Activated CD4-positive, alpha-beta memory T cell treated with anti-CD3 and anti-CD28 coated beads, Interleukin-2, amount 10 ng/mL, durations not matched to agents 7 days and 5 days (primary cell): ENCODE measurements at regions not wholly inside any gene's neighbourhood (a gene's known extent, or its start where the extent isn't known, plus 50 kb on each side); places are given as distances from the start of the nearest gene placed in this dataset.
"Not testable (repeated sequence)": the region's sequence is repeated elsewhere in the genome, so short reads cannot be mapped to it uniquely, and the experiment has no call there.

Source experiments
- CTCF ChIA-PET: fragments of 350-600 bp; sonication (Branson Sonifier 250); formaldehyde crosslinking; loops from one replicate; lab custom pipeline; 2021; ENCODE audit warnings: antibody characterized with exemption, inconsistent platforms; lab: Charles Lee
- POLR2A ChIA-PET: fragments of 350-600 bp; sonication (Branson Sonifier 250); formaldehyde crosslinking; loops from one replicate; lab custom pipeline; 2021; ENCODE audit warnings: antibody characterized with exemption; lab: Charles Lee
- DNase-seq: peaks from one replicate; pipeline ENCODE4 v3.0.0-alpha.2; 2020
- H3K27ac Mint-ChIP-seq: one replicate; pipeline ENCODE4 v1.8.0; 2021; ENCODE audit warnings: mild to moderate bottlenecking, mixed read lengths
- H3K27me3 Mint-ChIP-seq: one replicate; pipeline ENCODE4 v1.8.0; 2021; ENCODE audit warnings: mixed read lengths
- H3K36me3 Mint-ChIP-seq: one replicate; pipeline ENCODE4 v1.8.0; 2021; ENCODE audit warnings: low read depth, mixed read lengths
- H3K4me1 Mint-ChIP-seq: one replicate; pipeline ENCODE4 v1.8.0; 2021; ENCODE audit warnings: mixed read lengths
- H3K4me3 Mint-ChIP-seq: one replicate; pipeline ENCODE4 v1.8.0; 2021; ENCODE audit warnings: mild to moderate bottlenecking, mixed read lengths
- H3K9me3 Mint-ChIP-seq: one replicate; pipeline ENCODE4 v1.8.0; 2021; ENCODE audit warnings: mixed read lengths

- Mint-ChIP-seq H3K27ac (no peak overlapping the region), H3K9me3 (peaks cover 9% of the 10 kb centered on the region), H3K27me3 (no peaks in the 10 kb centered on the region), H3K4me3 (no peak overlapping the region), H3K36me3 (no peaks in the 10 kb centered on the region), H3K4me1 (no peaks in the 10 kb centered on the region)
- POLR2A ChIA-PET, result no interaction called here
- CTCF ChIA-PET, result no interaction called here
- no peak for DNase-seq
These were observed 1668.7 kb upstream of the PCDH7 start for GRCh38 chr4:29051381-29051965.

GRCh38 chr4:29052266-29052665 is 1667.9 kb upstream of the PCDH7 start:
- no peak for DNase-seq
- POLR2A ChIA-PET, result no interaction called here
- no peaks in the 10 kb centered on the region for H3K36me3 Mint-ChIP-seq
- no peaks in the 10 kb centered on the region for H3K4me1 Mint-ChIP-seq
- no peak overlapping the region for H3K27ac Mint-ChIP-seq
- CTCF ChIA-PET, result no interaction called here
- no peaks in the 10 kb centered on the region for H3K27me3 Mint-ChIP-seq
- no peak overlapping the region for H3K4me3 Mint-ChIP-seq
- peaks cover 6% of the 10 kb centered on the region for H3K9me3 Mint-ChIP-seq

GRCh38 chr4:29058531-29058930 is 1661.6 kb upstream of the PCDH7 start:
- ChIA-PET POLR2A (no interaction called here), CTCF (no interaction called here)
- H3K4me1 Mint-ChIP-seq, result no peaks in the 10 kb centered on the region
- H3K27ac Mint-ChIP-seq, result no peak overlapping the region
- H3K9me3 Mint-ChIP-seq, result peaks cover 8% of the 10 kb centered on the region
- H3K36me3 Mint-ChIP-seq, result no peaks in the 10 kb centered on the region
- no peak for DNase-seq
- no peaks in the 10 kb centered on the region for H3K27me3 Mint-ChIP-seq
- no peak overlapping the region for H3K4me3 Mint-ChIP-seq

GRCh38 chr4:29066861-29067260 is 1653.3 kb upstream of the PCDH7 start:
- Mint-ChIP-seq H3K27me3 (no peaks in the 10 kb centered on the region), H3K4me3 (no peak overlapping the region), H3K27ac (no peak overlapping the region), H3K4me1 (no peaks in the 10 kb centered on the region), H3K9me3 (peaks cover 6% of the 10 kb centered on the region), H3K36me3 (no peaks in the 10 kb centered on the region)
- DNase-seq, result no peak
- ChIA-PET CTCF (no interaction called here), POLR2A (no interaction called here)

- no peak for DNase-seq
- Mint-ChIP-seq H3K27ac (no peak overlapping the region), H3K4me3 (no peak overlapping the region), H3K9me3 (peaks cover 10% of the 10 kb centered on the region), H3K27me3 (no peaks in the 10 kb centered on the region), H3K36me3 (no peaks in the 10 kb centered on the region), H3K4me1 (no peaks in the 10 kb centered on the region)
- ChIA-PET POLR2A (no interaction called here), CTCF (no interaction called here)
These were observed 1646.6 kb upstream of the PCDH7 start for GRCh38 chr4:29073571-29073970.

- Mint-ChIP-seq H3K27ac (no peak overlapping the region), H3K36me3 (no peaks in the 10 kb centered on the region), H3K27me3 (no peaks in the 10 kb centered on the region), H3K9me3 (peaks cover 6% of the 10 kb centered on the region), H3K4me1 (no peaks in the 10 kb centered on the region), H3K4me3 (no peak overlapping the region)
- ChIA-PET POLR2A (no interaction called here), CTCF (no interaction called here)
- no peak for DNase-seq
These were observed 1644.8 kb upstream of the PCDH7 start for GRCh38 chr4:29075366-29075765.

- no peak for DNase-seq
- H3K27ac Mint-ChIP-seq, result no peak overlapping the region
- H3K36me3 Mint-ChIP-seq, result no peaks in the 10 kb centered on the region
- ChIA-PET POLR2A (no interaction called here), CTCF (no interaction called here)
- no peaks in the 10 kb centered on the region for H3K27me3 Mint-ChIP-seq
- no peaks in the 10 kb centered on the region for H3K9me3 Mint-ChIP-seq
- H3K4me1 Mint-ChIP-seq, result no peaks in the 10 kb centered on the region
- H3K4me3 Mint-ChIP-seq, result no peak overlapping the region
These were observed 1640.9 kb upstream of the PCDH7 start for GRCh38 chr4:29079260-29079659.

GRCh38 chr4:29081234-29081955 is 1638.8 kb upstream of the PCDH7 start:
- peaks cover 4% of the 10 kb centered on the region for H3K9me3 Mint-ChIP-seq
- CTCF ChIA-PET, result no interaction called here

GRCh38 chr4:29082684-29083083 is 1637.5 kb upstream of the PCDH7 start:
- DNase-seq, result no peak
- Mint-ChIP-seq H3K4me3 (no peak overlapping the region), H3K27me3 (no peaks in the 10 kb centered on the region), H3K36me3 (no peaks in the 10 kb centered on the region), H3K27ac (no peak overlapping the region), H3K4me1 (no peaks in the 10 kb centered on the region), H3K9me3 (peaks cover 4% of the 10 kb centered on the region)
- ChIA-PET POLR2A (no interaction called here), CTCF (no interaction called here)

More at GRCh38 chr4:29081234-29081955, 1638.8 kb upstream of the PCDH7 start:
- Mint-ChIP-seq H3K27me3 (no peaks in the 10 kb centered on the region), H3K36me3 (no peaks in the 10 kb centered on the region), H3K27ac (no peak overlapping the region), H3K4me3 (no peak overlapping the region), H3K4me1 (no peaks in the 10 kb centered on the region)
- POLR2A ChIA-PET, result no interaction called here
- no peak for DNase-seq

GRCh38 chr4:29085748-29086147 is 1634.4 kb upstream of the PCDH7 start:
- CTCF ChIA-PET, result no interaction called here
- H3K27me3 Mint-ChIP-seq, result no peaks in the 10 kb centered on the region
- no peaks in the 10 kb centered on the region for H3K36me3 Mint-ChIP-seq
- DNase-seq, result no peak
- H3K27ac Mint-ChIP-seq, result no peak overlapping the region
- H3K9me3 Mint-ChIP-seq, result peaks cover 4% of the 10 kb centered on the region
- H3K4me3 Mint-ChIP-seq, result no peak overlapping the region
- POLR2A ChIA-PET, result no interaction called here
- H3K4me1 Mint-ChIP-seq, result no peaks in the 10 kb centered on the region

- H3K4me1 Mint-ChIP-seq, result no peaks in the 10 kb centered on the region
- no peak overlapping the region for H3K4me3 Mint-ChIP-seq
- H3K36me3 Mint-ChIP-seq, result no peaks in the 10 kb centered on the region
- no peak overlapping the region for H3K27ac Mint-ChIP-seq
- no peaks in the 10 kb centered on the region for H3K27me3 Mint-ChIP-seq
- H3K9me3 Mint-ChIP-seq, result peaks cover 8% of the 10 kb centered on the region
- CTCF ChIA-PET, result no interaction called here
- POLR2A ChIA-PET, result no interaction called here
- DNase-seq, result no peak
These were observed 1615.5 kb upstream of the PCDH7 start for GRCh38 chr4:29104694-29105093.

GRCh38 chr4:29113960-29114359 is 1606.2 kb upstream of the PCDH7 start:
- H3K27me3 Mint-ChIP-seq, result no peaks in the 10 kb centered on the region
- ChIA-PET CTCF (no interaction called here), POLR2A (no interaction called here)
- H3K4me3 Mint-ChIP-seq, result no peak overlapping the region
- no peak for DNase-seq
- no peaks in the 10 kb centered on the region for H3K36me3 Mint-ChIP-seq
- H3K9me3 Mint-ChIP-seq, result peaks cover 7% of the 10 kb centered on the region
- H3K27ac Mint-ChIP-seq, result no peak overlapping the region
- no peaks in the 10 kb centered on the region for H3K4me1 Mint-ChIP-seq

GRCh38 chr4:29117231-29117722 is 1602.9 kb upstream of the PCDH7 start:
- H3K9me3 Mint-ChIP-seq, H3K27me3 Mint-ChIP-seq, H3K27ac Mint-ChIP-seq, CTCF ChIA-PET, DNase-seq, H3K36me3 Mint-ChIP-seq, H3K4me1 Mint-ChIP-seq, POLR2A ChIA-PET, H3K4me3 Mint-ChIP-seq: not testable (repeated sequence)

GRCh38 chr4:29121586-29121985 is 1598.6 kb upstream of the PCDH7 start:
- Mint-ChIP-seq H3K27me3 (no peaks in the 10 kb centered on the region), H3K4me3 (no peak overlapping the region), H3K36me3 (no peaks in the 10 kb centered on the region), H3K4me1 (no peaks in the 10 kb centered on the region), H3K9me3 (peaks cover 11% of the 10 kb centered on the region), H3K27ac (no peak overlapping the region)
- POLR2A ChIA-PET, result no interaction called here
- no peak for DNase-seq
- CTCF ChIA-PET, result no interaction called here
